Colonic mucosa (tissue), 4 donors: ENCODE measurements at regions not wholly inside any gene's neighbourhood (a gene's known extent, or its start where the extent isn't known, plus 50 kb on each side); places are given as distances from the start of the nearest gene placed in this dataset.

ENCODE experiments used
- DNase-seq: peaks from one replicate; pipeline ENCODE4 v3.0.0-alpha.2; 2020
- H3K27ac ChIP-seq: fragments of 200-600 bp; one replicate; pipeline ENCODE4 v1.8.0; 2021
- H3K27me3 ChIP-seq: fragments of 200-600 bp; one replicate; pipeline ENCODE4 v1.8.0; 2021
- H3K36me3 ChIP-seq: fragments of 200-600 bp; one replicate; pipeline ENCODE4 v1.8.0; 2021
- H3K4me1 ChIP-seq: fragments of 200-600 bp; one replicate; pipeline ENCODE4 v1.8.0; 2021; ENCODE audit warnings: mild to moderate bottlenecking
- H3K4me3 ChIP-seq: fragments of 200-600 bp; one replicate; pipeline ENCODE4 v1.8.0; 2021
- H3K9ac ChIP-seq, 2 donors: one replicate each; pipeline ENCODE4 v1.7.0; 2013; ENCODE audit warnings: control low read depth in 2 of 2, low read depth in 2 of 2, low read length in 2 of 2
- H3K9me3 ChIP-seq: fragments of 200-600 bp; one replicate; pipeline ENCODE4 v1.8.0; 2021
- intact Hi-C: fragments of 100-400 bp; cut with DNase I; formaldehyde crosslinking; loops from one replicate; pipeline ENCODE4 v1.14.1; 2022
- TF ChIP-seq, protein P1 (sequence below): fragments of 200-600 bp; IDR thresholded peaks from one replicate; pipeline ENCODE4 v1.8.0; 2022; ENCODE audit warnings: antibody characterized with exemption, mild to moderate bottlenecking
- donor health status: healthy.
- donor health status: DM: no; HTN: no; CAD: no.
- donor health status: DM: no; HTN: no; CAD: no.

DNA sequence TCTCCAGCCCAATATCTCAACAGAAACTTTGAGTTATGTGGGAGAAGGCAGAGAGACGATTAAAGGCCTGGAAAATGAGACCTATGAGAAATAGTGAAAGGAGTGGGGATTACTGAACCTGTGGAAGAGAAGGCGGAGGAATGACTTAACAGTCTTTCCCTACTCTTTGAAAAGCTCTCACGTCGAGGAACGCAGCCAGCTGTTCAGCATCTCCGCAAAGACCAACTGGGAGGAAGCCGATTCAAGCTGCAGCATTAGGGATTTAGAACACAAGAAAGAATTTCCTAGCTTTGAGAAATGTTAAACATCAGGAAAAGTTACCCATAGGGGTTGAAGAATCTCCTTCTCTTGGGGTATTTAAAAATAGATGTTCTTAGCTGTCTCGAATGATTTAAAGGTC is 233.2 kb upstream of the PARD3B start:
- H3K9me3 ChIP-seq = no peaks in the 10 kb centered on the region
- H3K4me1 ChIP-seq = no peaks in the 10 kb centered on the region
- intact Hi-C loops = no loop called here
- no peaks in the 10 kb centered on the region for H3K36me3 ChIP-seq
- H3K4me3 ChIP-seq = no peak overlapping the region
- TF ChIP-seq, protein P1, sequence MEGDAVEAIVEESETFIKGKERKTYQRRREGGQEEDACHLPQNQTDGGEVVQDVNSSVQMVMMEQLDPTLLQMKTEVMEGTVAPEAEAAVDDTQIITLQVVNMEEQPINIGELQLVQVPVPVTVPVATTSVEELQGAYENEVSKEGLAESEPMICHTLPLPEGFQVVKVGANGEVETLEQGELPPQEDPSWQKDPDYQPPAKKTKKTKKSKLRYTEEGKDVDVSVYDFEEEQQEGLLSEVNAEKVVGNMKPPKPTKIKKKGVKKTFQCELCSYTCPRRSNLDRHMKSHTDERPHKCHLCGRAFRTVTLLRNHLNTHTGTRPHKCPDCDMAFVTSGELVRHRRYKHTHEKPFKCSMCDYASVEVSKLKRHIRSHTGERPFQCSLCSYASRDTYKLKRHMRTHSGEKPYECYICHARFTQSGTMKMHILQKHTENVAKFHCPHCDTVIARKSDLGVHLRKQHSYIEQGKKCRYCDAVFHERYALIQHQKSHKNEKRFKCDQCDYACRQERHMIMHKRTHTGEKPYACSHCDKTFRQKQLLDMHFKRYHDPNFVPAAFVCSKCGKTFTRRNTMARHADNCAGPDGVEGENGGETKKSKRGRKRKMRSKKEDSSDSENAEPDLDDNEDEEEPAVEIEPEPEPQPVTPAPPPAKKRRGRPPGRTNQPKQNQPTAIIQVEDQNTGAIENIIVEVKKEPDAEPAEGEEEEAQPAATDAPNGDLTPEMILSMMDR = no peak
- no peak overlapping the region for H3K9ac ChIP-seq
- no peak for DNase-seq
- no peak overlapping the region for H3K27ac ChIP-seq
- H3K27me3 ChIP-seq = no peaks in the 10 kb centered on the region

DNA sequence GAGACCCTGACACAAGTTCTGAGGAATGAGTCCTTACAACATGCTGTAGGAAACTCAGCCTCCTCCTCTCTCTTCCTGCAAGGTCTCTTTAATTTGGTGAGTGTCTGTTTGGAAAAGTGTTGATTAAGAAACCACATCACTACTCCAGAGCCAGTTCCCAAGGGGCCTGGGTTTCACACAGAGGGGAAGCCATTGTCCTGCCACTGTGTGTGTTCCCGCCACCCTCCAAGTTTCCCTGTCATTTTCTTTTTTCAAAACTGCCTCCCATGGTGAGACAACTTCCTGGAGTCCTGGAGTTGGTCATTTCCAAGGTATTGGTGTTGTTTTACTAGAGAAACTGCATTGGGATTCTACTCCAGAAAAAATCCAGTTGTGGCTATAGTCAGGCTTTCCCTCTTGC is 232.0 kb upstream of the PARD3B start:
- Histone ChIP-seq H3K36me3 (no peaks in the 10 kb centered on the region), H3K9ac (no peak overlapping the region), H3K9me3 (no peaks in the 10 kb centered on the region), H3K27ac (no peak overlapping the region), H3K4me1 (no peaks in the 10 kb centered on the region), H3K4me3 (no peak overlapping the region), H3K27me3 (no peaks in the 10 kb centered on the region)
- DNase-seq = no peak
- intact Hi-C loops = no loop called here
- TF ChIP-seq, protein P1 = no peak

DNA sequence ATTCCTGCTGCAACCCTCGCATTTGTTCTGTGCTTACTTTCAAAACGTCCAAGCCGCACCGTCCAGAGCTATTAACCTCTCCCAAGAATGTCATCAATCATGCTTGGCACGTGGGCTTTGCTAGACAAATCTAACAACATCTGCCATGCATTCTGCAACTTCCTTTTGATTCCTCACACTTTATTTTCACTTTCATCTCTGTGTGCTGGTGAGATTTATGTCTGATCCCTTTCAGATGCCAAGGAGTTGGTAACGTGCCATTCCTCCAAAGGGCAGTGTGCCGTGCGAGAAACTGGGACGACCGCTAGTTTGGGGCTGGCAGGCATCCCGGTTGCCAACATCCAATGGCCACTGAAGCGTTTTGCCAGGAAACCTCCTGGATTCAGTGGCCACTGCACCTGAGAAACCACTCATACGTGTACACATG is 230.0 kb upstream of the PARD3B start:
- no peak for DNase-seq
- no peak overlapping the region for H3K4me3 ChIP-seq

DNA sequence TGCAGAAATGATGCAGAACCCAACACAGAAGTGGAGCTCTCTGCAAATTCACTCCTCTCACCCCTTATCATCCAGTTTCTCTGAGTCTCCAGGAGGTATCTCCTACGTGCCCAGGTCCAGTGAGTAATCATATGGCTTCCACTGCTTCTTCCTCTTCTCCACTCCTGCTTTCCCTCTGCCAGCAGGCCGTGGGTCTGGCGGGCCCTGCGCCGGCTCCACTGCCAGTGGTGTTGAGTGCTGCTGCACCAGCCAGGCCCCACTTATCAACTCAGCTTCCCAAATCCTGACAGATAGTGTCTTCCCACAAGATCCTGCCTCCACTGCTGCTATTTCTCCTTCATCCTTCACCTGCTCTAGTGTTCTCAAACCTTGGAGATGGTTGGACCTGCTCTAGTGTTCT is 227.6 kb upstream of the PARD3B start:
- no peaks in the 10 kb centered on the region for H3K27me3 ChIP-seq
- no peaks in the 10 kb centered on the region for H3K4me1 ChIP-seq
- H3K4me3 ChIP-seq = no peak overlapping the region
- no peaks in the 10 kb centered on the region for H3K36me3 ChIP-seq
- DNase-seq = no peak
- intact Hi-C loops = no loop called here
- no peak overlapping the region for H3K9ac ChIP-seq
- no peak overlapping the region for H3K27ac ChIP-seq
- no peaks in the 10 kb centered on the region for H3K9me3 ChIP-seq
- TF ChIP-seq, protein P1 = no peak

More for the DNA sequence above, 230.0 kb upstream of the PARD3B start:
- no peaks in the 10 kb centered on the region for H3K27me3 ChIP-seq
- no peaks in the 10 kb centered on the region for H3K4me1 ChIP-seq
- no peaks in the 10 kb centered on the region for H3K9me3 ChIP-seq
- no peaks in the 10 kb centered on the region for H3K36me3 ChIP-seq
- TF ChIP-seq, protein P1 = no peak
- no peak overlapping the region for H3K27ac ChIP-seq
- intact Hi-C loops = no loop called here
- no peak overlapping the region for H3K9ac ChIP-seq

DNA sequence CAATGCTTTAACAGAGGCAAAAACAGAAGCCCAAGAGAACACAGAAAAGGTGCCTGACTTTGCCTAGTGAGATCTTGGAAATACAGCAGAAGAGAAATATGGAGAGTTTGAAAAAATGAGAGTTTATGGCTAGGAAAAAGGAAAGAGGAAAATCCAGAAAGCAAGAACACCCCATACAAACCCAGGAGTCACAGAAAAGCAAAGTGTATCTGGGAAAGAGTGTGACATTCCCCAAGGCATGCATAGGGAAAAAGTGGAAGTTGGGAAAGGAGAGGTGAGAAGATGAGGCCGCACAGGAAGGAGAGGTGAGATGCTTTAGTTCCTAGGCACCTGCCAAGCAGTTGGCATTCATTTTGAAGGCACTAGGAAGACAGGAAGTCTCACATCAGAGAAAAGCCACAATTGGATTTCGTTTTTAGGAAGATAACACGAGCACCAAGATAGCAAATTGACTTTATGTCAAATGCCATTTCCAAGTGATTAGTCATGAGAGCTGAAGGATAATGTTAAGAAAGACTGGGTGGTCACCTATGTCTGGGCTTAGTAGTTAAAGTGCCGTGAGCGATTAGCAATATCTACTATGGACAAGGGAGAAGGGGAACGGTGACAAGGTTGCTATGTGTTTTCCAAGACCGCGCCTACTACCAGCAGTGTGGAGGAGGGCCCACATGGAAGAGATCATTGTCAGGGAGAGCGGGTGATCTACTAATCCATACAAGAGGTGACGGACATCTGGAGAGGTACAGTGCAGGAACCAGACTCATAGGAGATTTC is 224.1 kb upstream of the PARD3B start:
- intact Hi-C loops = loop anchor here (5.0 to 10.0 kb wide), 2 partner anchors 301 to 1354 kb away; no protein-coding TSS in a partner anchor
- H3K9me3 ChIP-seq = no peaks in the 10 kb centered on the region
- no peaks in the 10 kb centered on the region for H3K36me3 ChIP-seq
- H3K27me3 ChIP-seq = no peaks in the 10 kb centered on the region
- TF ChIP-seq, protein P1 = no peak
- DNase-seq = no peak
- H3K4me3 ChIP-seq = no peak overlapping the region
- H3K4me1 ChIP-seq = no peaks in the 10 kb centered on the region
- no peak overlapping the region for H3K27ac ChIP-seq
- H3K9ac ChIP-seq = no peak overlapping the region
